HepG2 (cell line): ENCODE measurements at regions not wholly inside any gene's neighbourhood (a gene's known extent, or its start where the extent isn't known, plus 50 kb on each side); places are given as distances from the start of the nearest gene placed in this dataset.

Source experiments
- ATAC-seq: fragments of 200-7000 bp; cut with Tn5 transposase; 3 replicates; pipeline ENCODE4 v1.9.1; 2020; ENCODE audit warnings: mild to moderate bottlenecking, moderate library complexity
- BruUV-seq: library from RNA; stranded (reverse); fragments of 400-500 nt; replicated peaks from 2 replicates; lab custom pipeline; 2021; lab: Mats Ljungman, UMichigan
- CTCF ChIA-PET: fragments of 300-600 bp; formaldehyde crosslinking; extraction: SDS; loops from one replicate; lab custom pipeline; 2021; ENCODE audit warnings: low total read pairs, inconsistent platforms, low intra/inter-chr PET ratio; lab: Yijun Ruan, JAX
- POLR2A ChIA-PET: fragments of 350-600 bp; sonication (Branson Sonifier 250); formaldehyde crosslinking; loops from one replicate; lab custom pipeline; 2020; ENCODE audit warnings: antibody characterized with exemption, inconsistent platforms; lab: Yijun Ruan, JAX
- DNase-seq: peaks from one replicate; pipeline ENCODE4 v3.0.0-alpha.2; 2015; ENCODE audit warnings: low spot score
- FAIRE-seq: peaks from 3 replicates; lab custom pipeline; 2011; peaks lifted over from hg19 to GRCh38; lab: Jason Lieb, UNC
- H2AFZ ChIP-seq: one replicate; pipeline ENCODE4 v1.6.1; 2011; ENCODE audit warnings: low read length, inconsistent platforms
- H3K27ac ChIP-seq: fragments of 300-600 bp; 3 replicates; pipeline ENCODE4 v1.8.0; 2011; ENCODE audit warnings: mixed run types, mild to moderate bottlenecking, mixed read lengths, low read length, inconsistent platforms; ENCODE audit not compliant: insufficient read depth; ENCODE audit errors: extremely low read length
- H3K27me3 ChIP-seq, 2 experiments: fragments of 200-600 bp in 1 of 2; 2 replicates in 1 of 2; 3 replicates in 1 of 2; pipeline versions ENCODE4 v1.6.0 to v1.8.0; 2011; ENCODE audit warnings: low read length in 2 of 2, mild to moderate bottlenecking in 2 of 2, moderate library complexity in 2 of 2, inconsistent platforms in 1 of 2; ENCODE audit not compliant: insufficient read depth in 2 of 2, control insufficient read depth in 1 of 2
- H3K36me3 ChIP-seq, 2 experiments: fragments of 200-600 bp in 1 of 2; replicated peaks in 1 of 2; 2 replicates in 1 of 2; 3 replicates in 1 of 2; pipeline versions ENCODE4 v1.5.1 to v1.8.0; 2011; ENCODE audit warnings: low read length in 2 of 2, inconsistent platforms in 1 of 2; ENCODE audit not compliant: insufficient read depth in 2 of 2, control insufficient read depth in 1 of 2
- H3K4me1 ChIP-seq: 2 replicates; pipeline ENCODE4 v1.5.1; 2012; ENCODE audit warnings: low read length, inconsistent platforms; ENCODE audit not compliant: insufficient read depth
- H3K4me2 ChIP-seq: 2 replicates; pipeline ENCODE4 v1.6.0; 2011; ENCODE audit warnings: low read depth, low read length, inconsistent platforms
- H3K4me3 ChIP-seq, 3 experiments: fragments of 200-600 bp in 1 of 3; sonication (generic), shearing (Covaris generic) in 1 of 3; replicated peaks in 1 of 3; 2 replicates each; pipeline ENCODE4 v1.5.1; 2011 to 2016; ENCODE audit warnings: low read length in 3 of 3, inconsistent platforms in 2 of 3, low read depth in 2 of 3, mild to moderate bottlenecking in 2 of 3, control low read depth in 1 of 3, mixed read lengths in 1 of 3; ENCODE audit not compliant: insufficient read depth in 1 of 3
- H3K79me2 ChIP-seq: one replicate; pipeline ENCODE4 v1.6.1; 2011; ENCODE audit warnings: low read length, inconsistent platforms; ENCODE audit not compliant: insufficient read depth
- H3K9ac ChIP-seq: 2 replicates; pipeline ENCODE4 v1.6.0; 2011; ENCODE audit warnings: mild to moderate bottlenecking, low read depth, low read length, inconsistent platforms; ENCODE audit not compliant: insufficient read depth
- H3K9me3 ChIP-seq: 2 replicates; pipeline ENCODE4 v1.5.1; 2012; ENCODE audit warnings: mild to moderate bottlenecking, low read length
- H4K20me1 ChIP-seq: 2 replicates; pipeline ENCODE4 v1.6.0; 2011; ENCODE audit warnings: inconsistent platforms, mild to moderate bottlenecking, low read length, moderate library complexity; ENCODE audit not compliant: insufficient read depth
- EZH2 ChIP-seq: conservative IDR thresholded peaks from 2 replicates; pipeline ENCODE4 v1.6.1; 2012; ENCODE audit warnings: mild to moderate bottlenecking, low read depth, low read length, moderate library complexity
- FOSL1 ChIP-seq: sonication (generic); formaldehyde crosslinking; IDR thresholded peaks from 2 replicates; pipeline ENCODE4 v1.9.0; 2021; ENCODE audit warnings: missing genetic modification reagents, borderline replicate concordance
- FOXK1 ChIP-seq: sonication (generic); formaldehyde crosslinking; IDR thresholded peaks from 2 replicates; pipeline ENCODE4 v1.4.0; 2020; ENCODE audit warnings: low read depth, missing genetic modification reagents, borderline replicate concordance
- HMG20A ChIP-seq: IDR thresholded peaks from 2 replicates; pipeline ENCODE4 v1.6.1; 2016; ENCODE audit warnings: borderline replicate concordance
- HNRNPLL ChIP-seq: fragments of 200-400 bp; formaldehyde crosslinking; IDR thresholded peaks from 2 replicates; pipeline ENCODE4 v1.6.1; 2017; ENCODE audit warnings: mild to moderate bottlenecking, low read depth, low read length; ENCODE audit not compliant: poor library complexity, severe bottlenecking
- TARDBP ChIP-seq: sonication (generic); formaldehyde crosslinking; IDR thresholded peaks from 2 replicates; pipeline ENCODE4 v1.8.0; 2022; ENCODE audit warnings: mild to moderate bottlenecking, missing genetic modification reagents
- ZBTB7B ChIP-seq: sonication (generic); formaldehyde crosslinking; IDR thresholded peaks from 2 replicates; pipeline ENCODE4 v1.4.0; 2020; ENCODE audit warnings: missing genetic modification reagents
- ZFYVE20 ChIP-seq: sonication (generic); formaldehyde crosslinking; IDR thresholded peaks from 2 replicates; pipeline ENCODE4 v1.8.0; 2023; ENCODE audit warnings: low read depth, mild to moderate bottlenecking, moderate library complexity, missing genetic modification reagents, borderline replicate concordance
- ZNF337 ChIP-seq: sonication (generic); formaldehyde crosslinking; IDR thresholded peaks from 2 replicates; pipeline ENCODE4 v1.5.1; 2020; ENCODE audit warnings: missing genetic modification reagents, low read depth, mild to moderate bottlenecking, borderline replicate concordance
- WGBS: methylation state at CpG from one replicate; pipeline ENCODE4 v1.1.6; 2017; ENCODE audit warnings: low lambda C conversion rate; 5-methylcytosine and 5-hydroxymethylcytosine counted together
- in situ Hi-C: cut with HindIII; loops from 2 replicates; pipeline ENCODE4 v1.10.0; 2017; ENCODE audit warnings: low pct_unique_long_range_greater_than_20kb; ENCODE audit not compliant: extremely low pct_ligation_motif_present
- intact Hi-C: fragments of 100-400 bp; cut with micrococcal nuclease; formaldehyde crosslinking; loops from one replicate; pipeline ENCODE4 v1.10.0; 2022; ENCODE audit not compliant: unreplicated experiment
- TF ChIP-seq, protein P1 (sequence below): sonication (generic); formaldehyde crosslinking; IDR thresholded peaks from 2 replicates; pipeline ENCODE4 v1.4.0; 2020; ENCODE audit warnings: missing genetic modification reagents
- TF ChIP-seq, protein P2 (sequence below): sonication (generic); formaldehyde crosslinking; IDR thresholded peaks from 2 replicates; pipeline ENCODE4 v1.9.0; 2022; ENCODE audit warnings: missing genetic modification reagents, mild to moderate bottlenecking, borderline replicate concordance
- TF ChIP-seq, protein P3 (sequence below): sonication (generic); formaldehyde crosslinking; IDR thresholded peaks from 2 replicates; pipeline ENCODE4 v1.5.1; 2020; ENCODE audit warnings: missing genetic modification reagents, mild to moderate bottlenecking, borderline replicate concordance
- TF ChIP-seq, protein P4 (sequence below): sonication (generic); formaldehyde crosslinking; IDR thresholded peaks from 2 replicates; pipeline ENCODE4 v1.8.1; 2022; ENCODE audit warnings: low read depth, mild to moderate bottlenecking, missing genetic modification reagents

DNA sequence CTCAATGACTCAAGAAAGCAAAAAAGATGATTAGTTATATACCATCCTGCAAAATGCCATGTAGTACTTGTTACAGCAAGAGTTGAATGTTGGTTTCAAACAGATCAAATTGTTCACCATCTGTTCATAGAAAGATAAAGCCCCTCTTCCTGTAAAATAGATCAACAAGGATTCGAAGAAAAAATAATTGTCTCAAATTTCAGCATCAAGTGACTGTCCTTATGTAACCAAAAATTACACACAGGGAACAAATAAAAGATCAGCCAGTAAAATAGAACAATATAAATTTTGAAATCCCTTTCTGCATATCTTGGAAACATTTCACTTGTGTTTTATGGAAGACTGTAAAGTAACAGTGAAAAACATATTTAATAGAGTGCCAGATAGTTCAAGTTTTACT is 165.1 kb upstream of the STAC start (continued):
- TF ChIP-seq ZNF337: no peak

DNA sequence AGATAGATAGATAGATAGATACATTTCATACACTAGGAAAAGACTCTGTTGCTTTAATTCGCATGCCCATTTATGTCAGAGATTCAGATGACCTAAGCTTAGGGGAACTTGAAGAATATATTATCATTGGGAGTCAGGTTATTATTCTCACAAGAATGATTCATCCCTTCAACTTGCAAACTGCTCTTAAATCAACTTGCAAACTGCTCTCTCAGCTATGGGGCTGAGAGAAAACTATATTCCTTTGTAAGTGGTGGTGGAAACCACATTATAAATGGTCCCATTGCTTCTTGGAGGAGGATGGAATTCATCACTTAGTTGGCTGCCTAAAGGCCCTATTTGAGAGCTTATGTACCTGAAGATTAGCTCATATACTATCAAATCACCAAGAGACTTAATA is 160.9 kb upstream of the STAC start:
- CTCF ChIA-PET: no interaction called here
- no peak overlapping the region for H3K4me3 ChIP-seq
- in situ Hi-C loops: no loop called here
- WGBS: 55% methylated on average over 1 of the region's 1 CpG
- H3K9ac ChIP-seq: no peak overlapping the region
- no peak for FAIRE-seq
- H3K27me3 ChIP-seq: no peaks in the 10 kb centered on the region
- DNase-seq: no peak
- H3K79me2 ChIP-seq: no peaks in the 10 kb centered on the region
- H4K20me1 ChIP-seq: no peaks in the 10 kb centered on the region
- H3K4me2 ChIP-seq: no peak overlapping the region
- POLR2A ChIA-PET: no interaction called here
- H3K4me1 ChIP-seq: no peaks in the 10 kb centered on the region
- H3K9me3 ChIP-seq: peaks cover 26% of the 10 kb centered on the region
- no peak for ATAC-seq
- H3K27ac ChIP-seq: no peak overlapping the region
- no peaks in the 10 kb centered on the region for H3K36me3 ChIP-seq
- intact Hi-C loops: no loop called here
- H2AFZ ChIP-seq: no peak overlapping the region
- no TSS peak for BruUV-seq
- TF ChIP-seq ZFYVE20 (CRISPR knock-in tag) (no peak), ZBTB7B (CRISPR knock-in tag) (no peak), EZH2 (no peak), TARDBP (CRISPR knock-in tag) (no peak), HNRNPLL (no peak), FOXK1 (CRISPR knock-in tag) (no peak), HMG20A (CRISPR knock-in tag) (no peak), FOSL1 (CRISPR knock-in tag) (no peak)
- TF ChIP-seq, protein P1, sequence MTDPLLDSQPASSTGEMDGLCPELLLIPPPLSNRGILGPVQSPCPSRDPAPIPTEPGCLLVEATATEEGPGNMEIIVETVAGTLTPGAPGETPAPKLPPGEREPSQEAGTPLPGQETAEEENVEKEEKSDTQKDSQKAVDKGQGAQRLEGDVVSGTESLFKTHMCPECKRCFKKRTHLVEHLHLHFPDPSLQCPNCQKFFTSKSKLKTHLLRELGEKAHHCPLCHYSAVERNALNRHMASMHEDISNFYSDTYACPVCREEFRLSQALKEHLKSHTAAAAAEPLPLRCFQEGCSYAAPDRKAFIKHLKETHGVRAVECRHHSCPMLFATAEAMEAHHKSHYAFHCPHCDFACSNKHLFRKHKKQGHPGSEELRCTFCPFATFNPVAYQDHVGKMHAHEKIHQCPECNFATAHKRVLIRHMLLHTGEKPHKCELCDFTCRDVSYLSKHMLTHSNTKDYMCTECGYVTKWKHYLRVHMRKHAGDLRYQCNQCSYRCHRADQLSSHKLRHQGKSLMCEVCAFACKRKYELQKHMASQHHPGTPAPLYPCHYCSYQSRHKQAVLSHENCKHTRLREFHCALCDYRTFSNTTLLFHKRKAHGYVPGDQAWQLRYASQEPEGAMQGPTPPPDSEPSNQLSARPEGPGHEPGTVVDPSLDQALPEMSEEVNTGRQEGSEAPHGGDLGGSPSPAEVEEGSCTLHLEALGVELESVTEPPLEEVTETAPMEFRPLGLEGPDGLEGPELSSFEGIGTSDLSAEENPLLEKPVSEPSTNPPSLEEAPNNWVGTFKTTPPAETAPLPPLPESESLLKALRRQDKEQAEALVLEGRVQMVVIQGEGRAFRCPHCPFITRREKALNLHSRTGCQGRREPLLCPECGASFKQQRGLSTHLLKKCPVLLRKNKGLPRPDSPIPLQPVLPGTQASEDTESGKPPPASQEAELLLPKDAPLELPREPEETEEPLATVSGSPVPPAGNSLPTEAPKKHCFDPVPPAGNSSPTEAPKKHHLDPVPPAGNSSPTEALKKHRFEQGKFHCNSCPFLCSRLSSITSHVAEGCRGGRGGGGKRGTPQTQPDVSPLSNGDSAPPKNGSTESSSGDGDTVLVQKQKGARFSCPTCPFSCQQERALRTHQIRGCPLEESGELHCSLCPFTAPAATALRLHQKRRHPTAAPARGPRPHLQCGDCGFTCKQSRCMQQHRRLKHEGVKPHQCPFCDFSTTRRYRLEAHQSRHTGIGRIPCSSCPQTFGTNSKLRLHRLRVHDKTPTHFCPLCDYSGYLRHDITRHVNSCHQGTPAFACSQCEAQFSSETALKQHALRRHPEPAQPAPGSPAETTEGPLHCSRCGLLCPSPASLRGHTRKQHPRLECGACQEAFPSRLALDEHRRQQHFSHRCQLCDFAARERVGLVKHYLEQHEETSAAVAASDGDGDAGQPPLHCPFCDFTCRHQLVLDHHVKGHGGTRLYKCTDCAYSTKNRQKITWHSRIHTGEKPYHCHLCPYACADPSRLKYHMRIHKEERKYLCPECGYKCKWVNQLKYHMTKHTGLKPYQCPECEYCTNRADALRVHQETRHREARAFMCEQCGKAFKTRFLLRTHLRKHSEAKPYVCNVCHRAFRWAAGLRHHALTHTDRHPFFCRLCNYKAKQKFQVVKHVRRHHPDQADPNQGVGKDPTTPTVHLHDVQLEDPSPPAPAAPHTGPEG (CRISPR knock-in tag): no peak
- TF ChIP-seq, protein P2, sequence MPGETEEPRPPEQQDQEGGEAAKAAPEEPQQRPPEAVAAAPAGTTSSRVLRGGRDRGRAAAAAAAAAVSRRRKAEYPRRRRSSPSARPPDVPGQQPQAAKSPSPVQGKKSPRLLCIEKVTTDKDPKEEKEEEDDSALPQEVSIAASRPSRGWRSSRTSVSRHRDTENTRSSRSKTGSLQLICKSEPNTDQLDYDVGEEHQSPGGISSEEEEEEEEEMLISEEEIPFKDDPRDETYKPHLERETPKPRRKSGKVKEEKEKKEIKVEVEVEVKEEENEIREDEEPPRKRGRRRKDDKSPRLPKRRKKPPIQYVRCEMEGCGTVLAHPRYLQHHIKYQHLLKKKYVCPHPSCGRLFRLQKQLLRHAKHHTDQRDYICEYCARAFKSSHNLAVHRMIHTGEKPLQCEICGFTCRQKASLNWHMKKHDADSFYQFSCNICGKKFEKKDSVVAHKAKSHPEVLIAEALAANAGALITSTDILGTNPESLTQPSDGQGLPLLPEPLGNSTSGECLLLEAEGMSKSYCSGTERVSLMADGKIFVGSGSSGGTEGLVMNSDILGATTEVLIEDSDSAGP (CRISPR knock-in tag): no peak
- TF ChIP-seq, protein P3, sequence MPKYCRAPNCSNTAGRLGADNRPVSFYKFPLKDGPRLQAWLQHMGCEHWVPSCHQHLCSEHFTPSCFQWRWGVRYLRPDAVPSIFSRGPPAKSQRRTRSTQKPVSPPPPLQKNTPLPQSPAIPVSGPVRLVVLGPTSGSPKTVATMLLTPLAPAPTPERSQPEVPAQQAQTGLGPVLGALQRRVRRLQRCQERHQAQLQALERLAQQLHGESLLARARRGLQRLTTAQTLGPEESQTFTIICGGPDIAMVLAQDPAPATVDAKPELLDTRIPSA (CRISPR knock-in tag): no peak
- TF ChIP-seq, protein P4, sequence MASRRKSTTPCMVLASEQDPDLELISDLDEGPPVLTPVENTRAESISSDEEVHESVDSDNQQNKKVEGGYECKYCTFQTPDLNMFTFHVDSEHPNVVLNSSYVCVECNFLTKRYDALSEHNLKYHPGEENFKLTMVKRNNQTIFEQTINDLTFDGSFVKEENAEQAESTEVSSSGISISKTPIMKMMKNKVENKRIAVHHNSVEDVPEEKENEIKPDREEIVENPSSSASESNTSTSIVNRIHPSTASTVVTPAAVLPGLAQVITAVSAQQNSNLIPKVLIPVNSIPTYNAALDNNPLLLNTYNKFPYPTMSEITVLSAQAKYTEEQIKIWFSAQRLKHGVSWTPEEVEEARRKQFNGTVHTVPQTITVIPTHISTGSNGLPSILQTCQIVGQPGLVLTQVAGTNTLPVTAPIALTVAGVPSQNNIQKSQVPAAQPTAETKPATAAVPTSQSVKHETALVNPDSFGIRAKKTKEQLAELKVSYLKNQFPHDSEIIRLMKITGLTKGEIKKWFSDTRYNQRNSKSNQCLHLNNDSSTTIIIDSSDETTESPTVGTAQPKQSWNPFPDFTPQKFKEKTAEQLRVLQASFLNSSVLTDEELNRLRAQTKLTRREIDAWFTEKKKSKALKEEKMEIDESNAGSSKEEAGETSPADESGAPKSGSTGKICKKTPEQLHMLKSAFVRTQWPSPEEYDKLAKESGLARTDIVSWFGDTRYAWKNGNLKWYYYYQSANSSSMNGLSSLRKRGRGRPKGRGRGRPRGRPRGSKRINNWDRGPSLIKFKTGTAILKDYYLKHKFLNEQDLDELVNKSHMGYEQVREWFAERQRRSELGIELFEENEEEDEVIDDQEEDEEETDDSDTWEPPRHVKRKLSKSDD: no peak
